ENCODE measurements at regions not wholly inside any gene's neighbourhood (a gene's known extent, or its start where the extent isn't known, plus 50 kb on each side); places are given as distances from the start of the nearest gene placed in this dataset.
A peak's percentile ranks its signal among the peaks of the same experiment; 100 is the strongest.
"Not testable (repeated sequence)": the region's sequence is repeated elsewhere in the genome, so short reads cannot be mapped to it uniquely, and the experiment has no call there.

GRCh38 chr12:46477541-46477940 lies 105.0 kb upstream of the SLC38A2 start:
- DNase-seq (no peak), ATAC-seq (replicated peaks) (no peak)
- peaks cover 0 to 4% of the 10 kb centered on the region in 2 donors for H3K36me3 Mint-ChIP-seq
- H3K4me3 Mint-ChIP-seq: no peak overlapping the region
- no peak overlapping the region for H3K27ac Mint-ChIP-seq
- H3K9me3 Mint-ChIP-seq: no peaks in the 10 kb centered on the region
- no peaks in the 10 kb centered on the region for H3K27me3 Mint-ChIP-seq
- H3K4me1 Mint-ChIP-seq: peaks cover 15 to 17% of the 10 kb centered on the region in 2 donors

GRCh38 chr12:46475972-46476645 lies 103.5 kb upstream of the SLC38A2 start:
- Mint-ChIP-seq H3K27ac (no peak overlapping the region), H3K4me1 (peaks cover 20 to 22% of the 10 kb centered on the region in 2 donors), H3K4me3 (no peak overlapping the region), H3K9me3 (no peaks in the 10 kb centered on the region), H3K27me3 (no peaks in the 10 kb centered on the region), H3K36me3 (peaks cover 0 to 4% of the 10 kb centered on the region in 2 donors)
- DNase-seq (no peak), ATAC-seq (replicated peaks) (no peak)

- not testable (repeated sequence) for H3K36me3 Mint-ChIP-seq; H3K27me3 Mint-ChIP-seq; H3K9me3 Mint-ChIP-seq; H3K4me3 Mint-ChIP-seq; DNase-seq; ATAC-seq (replicated peaks); H3K27ac Mint-ChIP-seq
- H3K4me1 Mint-ChIP-seq: peaks cover 26 to 36% of the 10 kb centered on the region in 2 donors
Observed at GRCh38 chr12:46474385-46474784, 101.8 kb upstream of the SLC38A2 start.

- Mint-ChIP-seq H3K27me3 (no peaks in the 10 kb centered on the region), H3K27ac (peak overlapping the region; percentile 85), H3K36me3 (peaks cover 0 to 8% of the 10 kb centered on the region in 2 donors), H3K4me1 (peaks cover 24 to 36% of the 10 kb centered on the region in 2 donors), H3K4me3 (peak overlapping the region; percentile 57 to 80), H3K9me3 (no peaks in the 10 kb centered on the region)
- peak; percentile 74 to 82 for ATAC-seq (replicated peaks)
- peak; percentile 9 for DNase-seq
Observed at GRCh38 chr12:46473634-46474329, 101.2 kb upstream of the SLC38A2 start.

GRCh38 chr12:46472893-46473633 lies 100.5 kb upstream of the SLC38A2 start:
- ATAC-seq (replicated peaks) (no peak), DNase-seq (no peak)
- Mint-ChIP-seq H3K36me3 (peaks cover 0 to 8% of the 10 kb centered on the region in 2 donors), H3K9me3 (no peaks in the 10 kb centered on the region), H3K4me3 (peak overlapping the region in 1 of 2 donors; percentile 80), H3K4me1 (peaks cover 24 to 36% of the 10 kb centered on the region in 2 donors), H3K27me3 (no peaks in the 10 kb centered on the region), H3K27ac (peak overlapping the region; percentile 85)

GRCh38 chr12:46472144-46472705 lies 99.7 kb upstream of the SLC38A2 start:
- Mint-ChIP-seq H3K9me3 (no peaks in the 10 kb centered on the region), H3K36me3 (peaks cover 0 to 4% of the 10 kb centered on the region in 2 donors), H3K4me3 (no peak overlapping the region), H3K4me1 (peaks cover 21 to 36% of the 10 kb centered on the region in 2 donors), H3K27ac (peak overlapping the region; percentile 75), H3K27me3 (no peaks in the 10 kb centered on the region)
- ATAC-seq (replicated peaks) (no peak), DNase-seq (no peak)

GRCh38 chr12:46471404-46471803 lies 98.8 kb upstream of the SLC38A2 start:
- ATAC-seq (replicated peaks) (no peak), DNase-seq (no peak)
- Mint-ChIP-seq H3K9me3 (no peaks in the 10 kb centered on the region), H3K27me3 (no peaks in the 10 kb centered on the region), H3K4me3 (no peak overlapping the region), H3K36me3 (peaks cover 0 to 4% of the 10 kb centered on the region in 2 donors), H3K27ac (no peak overlapping the region), H3K4me1 (peaks cover 24 to 44% of the 10 kb centered on the region in 2 donors)

GRCh38 chr12:46470975-46471374 lies 98.4 kb upstream of the SLC38A2 start:
- DNase-seq (no peak), ATAC-seq (replicated peaks) (no peak)
- H3K9me3 Mint-ChIP-seq: no peaks in the 10 kb centered on the region
- H3K4me3 Mint-ChIP-seq: no peak overlapping the region
- no peak overlapping the region for H3K27ac Mint-ChIP-seq
- H3K4me1 Mint-ChIP-seq: peaks cover 21 to 48% of the 10 kb centered on the region in 2 donors
- peaks cover 0 to 4% of the 10 kb centered on the region in 2 donors for H3K36me3 Mint-ChIP-seq
- no peaks in the 10 kb centered on the region for H3K27me3 Mint-ChIP-seq

GRCh38 chr12:46470036-46470627 lies 97.6 kb upstream of the SLC38A2 start:
- Mint-ChIP-seq H3K4me3 (peak overlapping the region; percentile 78 to 81), H3K27me3 (no peaks in the 10 kb centered on the region), H3K9me3 (no peaks in the 10 kb centered on the region), H3K4me1 (peaks cover 21 to 57% of the 10 kb centered on the region in 2 donors), H3K27ac (peak overlapping the region; percentile 88), H3K36me3 (peaks cover 0 to 4% of the 10 kb centered on the region in 2 donors)
- DNase-seq (peak; percentile 9), ATAC-seq (replicated peaks) (peak; percentile 83 to 88)

GRCh38 chr12:46468813-46469212 lies 96.2 kb upstream of the SLC38A2 start:
- Mint-ChIP-seq H3K36me3 (peaks cover 0 to 4% of the 10 kb centered on the region in 2 donors), H3K27me3 (no peaks in the 10 kb centered on the region), H3K4me3 (no peak overlapping the region), H3K9me3 (no peaks in the 10 kb centered on the region), H3K27ac (no peak overlapping the region), H3K4me1 (peaks cover 20 to 56% of the 10 kb centered on the region in 2 donors)
- DNase-seq (no peak), ATAC-seq (replicated peaks) (peak; percentile 40 to 62)

- Mint-ChIP-seq H3K4me3 (no peak overlapping the region), H3K9me3 (no peaks in the 10 kb centered on the region), H3K4me1 (peaks cover 16 to 51% of the 10 kb centered on the region in 2 donors), H3K36me3 (peaks cover 0 to 4% of the 10 kb centered on the region in 2 donors), H3K27me3 (no peaks in the 10 kb centered on the region), H3K27ac (no peak overlapping the region)
- ATAC-seq (replicated peaks) (no peak), DNase-seq (no peak)
Observed at GRCh38 chr12:46468160-46468559, 95.6 kb upstream of the SLC38A2 start.

GRCh38 chr12:46465307-46465706 lies 92.7 kb upstream of the SLC38A2 start:
- ATAC-seq (replicated peaks) (no peak), DNase-seq (no peak)
- H3K27ac Mint-ChIP-seq: no peak overlapping the region
- no peaks in the 10 kb centered on the region for H3K9me3 Mint-ChIP-seq
- no peaks in the 10 kb centered on the region for H3K27me3 Mint-ChIP-seq
- no peak overlapping the region for H3K4me3 Mint-ChIP-seq
- H3K4me1 Mint-ChIP-seq: peaks cover 22 to 52% of the 10 kb centered on the region in 2 donors
- peaks cover 0 to 4% of the 10 kb centered on the region in 2 donors for H3K36me3 Mint-ChIP-seq

- ATAC-seq (replicated peaks) (no peak), DNase-seq (no peak)
- Mint-ChIP-seq H3K27me3 (no peaks in the 10 kb centered on the region), H3K9me3 (no peaks in the 10 kb centered on the region), H3K36me3 (no peaks in the 10 kb centered on the region), H3K4me3 (no peak overlapping the region), H3K27ac (no peak overlapping the region), H3K4me1 (peaks cover 22 to 52% of the 10 kb centered on the region in 2 donors)
Observed at GRCh38 chr12:46464863-46465262, 92.3 kb upstream of the SLC38A2 start.

All from stimulated activated naive B cell treated with anti-CD40 and anti-IgM and Interleukin-4, amounts not matched to agents 10 μg/mL and 1 μg/mL and 100 μg/mL, for 72 hours (primary cell).